ENCODE measurements at regions not wholly inside any gene's neighbourhood (a gene's known extent, or its start where the extent isn't known, plus 50 kb on each side); places are given as distances from the start of the nearest gene placed in this dataset.

DNA sequence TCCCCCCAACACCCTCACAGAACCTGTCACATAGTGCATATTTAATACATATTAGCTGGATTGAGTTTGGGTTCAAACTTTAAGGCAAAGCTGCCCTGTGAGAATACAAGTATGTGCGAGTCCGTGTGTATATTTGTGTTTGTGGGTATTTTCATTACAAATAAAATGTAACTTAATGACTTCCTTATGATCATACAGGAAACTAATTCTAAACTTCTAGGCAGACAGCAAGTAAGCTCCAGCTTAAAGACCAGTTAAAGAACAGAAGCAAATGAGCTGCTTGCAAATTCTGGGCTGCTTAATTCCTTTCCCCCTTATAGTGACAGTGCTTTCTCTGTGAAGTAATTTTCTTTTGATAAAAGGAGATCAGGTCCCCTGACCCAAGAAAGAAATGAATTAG lies 437.6 kb downstream of the TTLL7 start:
- Mint-ChIP-seq H3K4me1 (ENCODE audit: low read depth) (peaks cover 10% of the 10 kb centered on the region), H3K27ac (no peak overlapping the region), H3K4me3 (no peak overlapping the region), H3K9me3 (no peaks in the 10 kb centered on the region), H3K27me3 (no peaks in the 10 kb centered on the region), H3K36me3 (ENCODE audit: low read depth) (no peaks in the 10 kb centered on the region)
- TF ChIP-seq, protein P1, sequence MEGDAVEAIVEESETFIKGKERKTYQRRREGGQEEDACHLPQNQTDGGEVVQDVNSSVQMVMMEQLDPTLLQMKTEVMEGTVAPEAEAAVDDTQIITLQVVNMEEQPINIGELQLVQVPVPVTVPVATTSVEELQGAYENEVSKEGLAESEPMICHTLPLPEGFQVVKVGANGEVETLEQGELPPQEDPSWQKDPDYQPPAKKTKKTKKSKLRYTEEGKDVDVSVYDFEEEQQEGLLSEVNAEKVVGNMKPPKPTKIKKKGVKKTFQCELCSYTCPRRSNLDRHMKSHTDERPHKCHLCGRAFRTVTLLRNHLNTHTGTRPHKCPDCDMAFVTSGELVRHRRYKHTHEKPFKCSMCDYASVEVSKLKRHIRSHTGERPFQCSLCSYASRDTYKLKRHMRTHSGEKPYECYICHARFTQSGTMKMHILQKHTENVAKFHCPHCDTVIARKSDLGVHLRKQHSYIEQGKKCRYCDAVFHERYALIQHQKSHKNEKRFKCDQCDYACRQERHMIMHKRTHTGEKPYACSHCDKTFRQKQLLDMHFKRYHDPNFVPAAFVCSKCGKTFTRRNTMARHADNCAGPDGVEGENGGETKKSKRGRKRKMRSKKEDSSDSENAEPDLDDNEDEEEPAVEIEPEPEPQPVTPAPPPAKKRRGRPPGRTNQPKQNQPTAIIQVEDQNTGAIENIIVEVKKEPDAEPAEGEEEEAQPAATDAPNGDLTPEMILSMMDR (IDR thresholded peaks at IDR 0.05), result no peak
- Histone ChIP-seq H3K27me3 (ENCODE audit: control insufficient read depth in 1 of 2, insufficient read depth in 2 of 2, low read length in 2 of 2) (no peaks in the 10 kb centered on the region), H3K4me1 (ENCODE audit: insufficient read depth, low read length) (no peaks in the 10 kb centered on the region), H3K9me3 (ENCODE audit: control insufficient read depth in 1 of 2, insufficient read depth in 1 of 2, low read length in 2 of 2) (peaks cover 0 to 6% of the 10 kb centered on the region in 2 experiments), H3K27ac (ENCODE audit: low read depth in 1 of 2, low read length in 2 of 2) (no peak overlapping the region), H3K36me3 (ENCODE audit: insufficient read depth, low read length) (no peaks in the 10 kb centered on the region), H3K4me3 (ENCODE audit: low read length) (no peak overlapping the region)
- intact Hi-C loops (cut with DNase I, micrococcal nuclease), result no loop called here
- POLR2A ChIA-PET, result no interaction called here
- CTCF ChIA-PET, result no interaction called here
- no peak for DNase-seq
- no peak for ATAC-seq (ENCODE audit: poor library complexity)

DNA sequence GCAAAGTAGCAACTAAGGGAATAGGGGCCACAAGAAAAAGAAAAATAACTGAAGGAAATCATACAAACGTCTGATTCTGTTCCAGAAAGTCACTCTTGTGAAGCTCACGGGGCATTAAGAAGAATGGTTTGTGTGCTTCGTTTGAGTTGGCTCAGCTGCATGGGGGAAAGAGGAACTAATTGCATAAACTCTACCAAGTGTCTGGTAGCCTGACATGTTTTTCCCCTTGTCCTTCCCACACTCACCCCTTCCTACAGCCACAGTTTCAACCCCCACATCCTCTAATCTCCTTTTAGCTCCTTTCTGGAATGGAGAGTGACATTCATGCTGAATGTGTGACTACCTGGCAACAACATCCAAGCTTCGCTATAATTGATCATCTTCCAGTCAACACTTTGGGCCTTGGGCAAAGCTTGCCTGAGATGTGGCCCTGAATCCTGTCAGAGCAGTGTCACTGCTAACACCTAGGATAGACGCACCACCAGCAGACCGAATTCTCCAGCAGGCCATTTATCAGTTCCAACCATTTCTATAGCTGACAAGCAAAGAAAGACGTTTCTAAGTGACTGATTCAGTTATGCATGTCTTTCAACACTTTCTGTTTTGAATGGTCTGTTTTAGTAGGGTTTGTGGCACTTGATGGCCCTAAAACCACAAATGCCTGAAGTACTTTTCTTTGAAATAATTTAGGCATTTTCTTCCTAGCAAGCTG lies 439.6 kb downstream of the TTLL7 start:
- TF ChIP-seq, protein P1 (IDR thresholded peaks at IDR 0.05), result no peak
- Mint-ChIP-seq H3K9me3 (no peaks in the 10 kb centered on the region), H3K36me3 (ENCODE audit: low read depth) (no peaks in the 10 kb centered on the region), H3K4me1 (ENCODE audit: low read depth) (peaks cover 10% of the 10 kb centered on the region), H3K27ac (no peak overlapping the region), H3K27me3 (no peaks in the 10 kb centered on the region), H3K4me3 (no peak overlapping the region)
- DNase-seq (no peak), ATAC-seq (ENCODE audit: poor library complexity) (no peak)
- peaks cover 0 to 6% of the 10 kb centered on the region in 2 experiments for H3K9me3 ChIP-seq (ENCODE audit: control insufficient read depth in 1 of 2, insufficient read depth in 1 of 2, low read length in 2 of 2)
- CTCF ChIA-PET, result no interaction called here
- no peaks in the 10 kb centered on the region for H3K27me3 ChIP-seq (ENCODE audit: control insufficient read depth in 1 of 2, insufficient read depth in 2 of 2, low read length in 2 of 2)
- no peaks in the 10 kb centered on the region for H3K36me3 ChIP-seq (ENCODE audit: insufficient read depth, low read length)
- H3K4me1 ChIP-seq (ENCODE audit: insufficient read depth, low read length), result no peaks in the 10 kb centered on the region
- H3K27ac ChIP-seq (ENCODE audit: low read depth in 1 of 2, low read length in 2 of 2), result no peak overlapping the region
- POLR2A ChIA-PET, result interaction anchor here (0.7 kb wide), 1 partner anchor 190 kb away, joined by 3 read pairs; no protein-coding TSS in a partner anchor
- no peak overlapping the region for H3K4me3 ChIP-seq (ENCODE audit: low read length)
- intact Hi-C loops (cut with DNase I, micrococcal nuclease), result no loop called here

DNA sequence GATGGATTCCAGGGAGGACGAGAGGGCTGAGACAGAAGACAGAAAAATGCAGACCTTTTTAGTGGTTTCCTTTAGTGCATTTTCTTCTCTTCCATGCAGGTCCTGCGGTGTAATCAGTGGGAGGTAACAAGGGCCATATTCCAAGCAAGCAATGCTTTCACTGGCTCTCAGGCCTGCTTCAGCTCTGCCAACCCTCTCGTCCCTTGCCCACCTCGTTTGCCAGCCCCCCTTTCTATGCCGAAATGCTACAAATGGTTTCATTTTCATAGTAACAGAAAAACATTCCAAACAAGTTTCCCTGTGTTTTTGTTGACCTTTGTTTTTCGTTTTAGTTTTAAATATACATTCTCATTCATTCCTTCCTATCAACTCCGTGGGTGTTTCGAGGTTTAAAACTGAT lies 443.1 kb downstream of the TTLL7 start:
- no peaks in the 10 kb centered on the region for H3K9me3 ChIP-seq (ENCODE audit: control insufficient read depth in 1 of 2, insufficient read depth in 1 of 2, low read length in 2 of 2)

More for the DNA sequence above, 443.1 kb downstream of the TTLL7 start:
- intact Hi-C loops (cut with DNase I, micrococcal nuclease), result no loop called here
- ATAC-seq (ENCODE audit: poor library complexity), result no peak
- TF ChIP-seq, protein P1 (IDR thresholded peaks at IDR 0.05), result no peak
- no peak for DNase-seq
- ChIA-PET POLR2A (no interaction called here), CTCF (no interaction called here)
- no peak overlapping the region for H3K4me3 Mint-ChIP-seq
- no peaks in the 10 kb centered on the region for H3K9me3 Mint-ChIP-seq
- Histone ChIP-seq H3K27ac (ENCODE audit: low read depth in 1 of 2, low read length in 2 of 2) (no peak overlapping the region), H3K27me3 (ENCODE audit: control insufficient read depth in 1 of 2, insufficient read depth in 2 of 2, low read length in 2 of 2) (no peaks in the 10 kb centered on the region), H3K4me3 (ENCODE audit: low read length) (no peak overlapping the region), H3K36me3 (ENCODE audit: insufficient read depth, low read length) (no peaks in the 10 kb centered on the region), H3K4me1 (ENCODE audit: insufficient read depth, low read length) (no peaks in the 10 kb centered on the region)
- peaks cover 12% of the 10 kb centered on the region for H3K4me1 Mint-ChIP-seq (ENCODE audit: low read depth)
- no peaks in the 10 kb centered on the region for H3K27me3 Mint-ChIP-seq
- no peak overlapping the region for H3K27ac Mint-ChIP-seq
- H3K36me3 Mint-ChIP-seq (ENCODE audit: low read depth), result no peaks in the 10 kb centered on the region
